ENCODE measurements at regions not wholly inside any gene's neighbourhood (a gene's known extent, or its start where the extent isn't known, plus 50 kb on each side); places are given as distances from the start of the nearest gene placed in this dataset.
"Not testable (repeated sequence)": the region's sequence is repeated elsewhere in the genome, so short reads cannot be mapped to it uniquely, and the experiment has no call there.

GRCh38 chr5:15105799-15106393 is 234.3 kb upstream of the ANKH start:
- peak; percentile 61 to 79 (median 78) for TF ChIP-seq CTCF (IDR thresholded peaks at IDR 0.05; ENCODE audit: unreplicated experiment in 3 of 3)

GRCh38 chr5:15103864-15104263 is 232.3 kb upstream of the ANKH start:
- Mint-ChIP-seq H3K27me3 (ENCODE audit: low read depth) (peaks cover 5% of the 10 kb centered on the region), H3K27ac (no peak overlapping the region), H3K4me3 (no peak overlapping the region), H3K4me1 (peaks cover 22% of the 10 kb centered on the region), H3K36me3 (ENCODE audit: low read depth) (no peaks in the 10 kb centered on the region), H3K9me3 (peaks cover 14% of the 10 kb centered on the region)
- no peak for TF ChIP-seq CTCF (IDR thresholded peaks at IDR 0.05; ENCODE audit: unreplicated experiment in 3 of 3)

More at GRCh38 chr5:15105799-15106393, 234.3 kb upstream of the ANKH start:
- Mint-ChIP-seq H3K4me3 (no peak overlapping the region), H3K27ac (peak overlapping the region in 2 of 3 experiments; percentile 5 to 90), H3K36me3 (ENCODE audit: low read depth) (no peaks in the 10 kb centered on the region), H3K9me3 (peaks cover under 1% of the 10 kb centered on the region), H3K27me3 (ENCODE audit: low read depth) (peaks cover 5% of the 10 kb centered on the region), H3K4me1 (peaks cover 22% of the 10 kb centered on the region)

- peaks cover 5% of the 10 kb centered on the region for H3K27me3 Mint-ChIP-seq (ENCODE audit: low read depth)
- no peaks in the 10 kb centered on the region for H3K36me3 Mint-ChIP-seq (ENCODE audit: low read depth)
- H3K4me1 Mint-ChIP-seq = peaks cover 22% of the 10 kb centered on the region
- H3K4me3 Mint-ChIP-seq = no peak overlapping the region
- H3K27ac Mint-ChIP-seq = peak overlapping the region in 1 of 3 experiments; percentile 5
- TF ChIP-seq CTCF (IDR thresholded peaks at IDR 0.05; ENCODE audit: unreplicated experiment in 3 of 3) = no peak
- H3K9me3 Mint-ChIP-seq = peaks cover 14% of the 10 kb centered on the region
Measured at GRCh38 chr5:15103130-15103529, 231.6 kb upstream of the ANKH start.

GRCh38 chr5:15097552-15097951 is 226.0 kb upstream of the ANKH start:
- no peak overlapping the region for H3K27ac Mint-ChIP-seq
- no peak overlapping the region for H3K4me3 Mint-ChIP-seq
- no peak for TF ChIP-seq CTCF (IDR thresholded peaks at IDR 0.05; ENCODE audit: unreplicated experiment in 3 of 3)
- H3K36me3 Mint-ChIP-seq (ENCODE audit: low read depth) = no peaks in the 10 kb centered on the region
- peaks cover 7% of the 10 kb centered on the region for H3K27me3 Mint-ChIP-seq (ENCODE audit: low read depth)
- peaks cover 23% of the 10 kb centered on the region for H3K9me3 Mint-ChIP-seq
- H3K4me1 Mint-ChIP-seq = no peaks in the 10 kb centered on the region

GRCh38 chr5:15096686-15097085 is 225.1 kb upstream of the ANKH start:
- peaks cover 23% of the 10 kb centered on the region for H3K9me3 Mint-ChIP-seq
- not testable (repeated sequence) for H3K27ac Mint-ChIP-seq; H3K4me3 Mint-ChIP-seq; H3K4me1 Mint-ChIP-seq; H3K27me3 Mint-ChIP-seq (ENCODE audit: low read depth); H3K36me3 Mint-ChIP-seq (ENCODE audit: low read depth)

GRCh38 chr5:15092801-15093200 is 221.2 kb upstream of the ANKH start:
- H3K9me3 Mint-ChIP-seq = peaks cover 9% of the 10 kb centered on the region
- H3K27ac Mint-ChIP-seq = no peak overlapping the region
- H3K4me3 Mint-ChIP-seq = no peak overlapping the region
- H3K27me3 Mint-ChIP-seq (ENCODE audit: low read depth) = peaks cover 10% of the 10 kb centered on the region
- no peaks in the 10 kb centered on the region for H3K4me1 Mint-ChIP-seq
- TF ChIP-seq CTCF (IDR thresholded peaks at IDR 0.05; ENCODE audit: unreplicated experiment in 3 of 3) = no peak
- H3K36me3 Mint-ChIP-seq (ENCODE audit: low read depth) = no peaks in the 10 kb centered on the region

Data from nephron (organoid).